ENCODE measurements at regions not wholly inside any gene's neighbourhood (a gene's known extent, or its start where the extent isn't known, plus 50 kb on each side); places are given as distances from the start of the nearest gene placed in this dataset.

- TF ChIP-seq CTCF (IDR thresholded peaks at IDR 0.05) (no peak), POLR2A (IDR thresholded peaks at IDR 0.05) (no peak), EP300 (IDR thresholded peaks at IDR 0.05) (no peak)
These were observed 90.1 kb downstream of the TEX36 start for GRCh38 chr10:125592897-125593296.

Measured in ovary (tissue), 3 donors.